ENCODE measurements at regions not wholly inside any gene's neighbourhood (a gene's known extent, or its start where the extent isn't known, plus 50 kb on each side); places are given as distances from the start of the nearest gene placed in this dataset.
"Not testable (repeated sequence)": the region's sequence is repeated elsewhere in the genome, so short reads cannot be mapped to it uniquely, and the experiment has no call there.

DNA sequence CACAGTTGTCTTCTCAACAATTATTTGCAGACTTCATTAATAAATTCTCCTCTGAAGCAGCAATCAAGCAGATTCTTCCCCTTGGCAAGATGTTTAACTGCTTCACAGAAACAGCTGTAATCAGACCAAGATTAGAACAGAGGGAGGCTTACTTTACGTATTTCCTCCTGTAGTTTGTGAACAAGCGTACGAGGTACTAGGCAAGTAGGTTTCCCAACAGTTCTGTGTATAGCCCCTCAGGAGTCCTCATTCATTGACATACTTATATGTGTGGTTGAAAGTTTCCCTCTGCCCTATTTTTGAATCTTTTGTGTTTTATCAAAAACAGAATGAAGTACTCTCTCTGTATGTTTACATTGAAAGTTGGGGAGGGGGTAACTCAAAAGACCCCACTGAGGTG, 128.0 kb downstream of the SPATA31D1 start:
- DNase-seq = peak; percentile 46

DNA sequence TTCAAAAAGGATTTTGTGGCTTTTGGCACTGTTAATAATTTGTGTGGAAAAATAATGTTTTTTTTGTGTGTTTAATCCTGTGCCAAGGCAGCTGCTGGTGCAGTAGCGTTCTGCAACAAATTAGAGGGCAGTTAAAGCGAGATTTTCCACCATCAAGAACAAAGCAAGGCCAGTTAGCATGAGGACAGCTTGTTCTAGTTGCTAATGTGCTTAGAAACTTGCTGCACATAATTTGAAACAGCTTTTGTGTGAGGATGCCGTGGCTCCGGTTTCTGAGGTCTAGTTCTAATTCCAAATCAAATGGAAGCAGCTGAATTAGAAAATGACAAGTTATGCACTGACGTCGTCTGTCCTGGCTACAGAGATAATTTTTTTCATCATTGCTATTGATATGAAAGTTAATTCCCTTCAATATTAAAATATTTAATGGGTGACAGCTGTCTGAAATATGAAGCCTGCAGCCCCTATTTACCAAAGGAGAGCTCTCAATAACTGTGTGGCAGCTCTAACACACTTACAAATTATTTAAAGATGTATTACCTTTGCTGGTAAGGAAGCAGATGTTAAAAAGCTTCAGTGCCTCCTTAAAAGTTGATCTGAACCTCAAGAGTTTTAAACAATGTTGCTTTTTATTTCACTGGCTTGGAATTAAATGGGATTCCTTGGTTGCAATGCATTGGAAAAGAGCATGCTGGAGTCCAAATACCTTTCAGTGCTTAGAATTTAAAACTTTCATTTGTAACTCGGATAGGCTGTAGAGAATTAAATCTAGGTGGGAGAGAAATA, 128.6 kb downstream of the SPATA31D1 start:
- peak; percentile 94 for DNase-seq

DNA sequence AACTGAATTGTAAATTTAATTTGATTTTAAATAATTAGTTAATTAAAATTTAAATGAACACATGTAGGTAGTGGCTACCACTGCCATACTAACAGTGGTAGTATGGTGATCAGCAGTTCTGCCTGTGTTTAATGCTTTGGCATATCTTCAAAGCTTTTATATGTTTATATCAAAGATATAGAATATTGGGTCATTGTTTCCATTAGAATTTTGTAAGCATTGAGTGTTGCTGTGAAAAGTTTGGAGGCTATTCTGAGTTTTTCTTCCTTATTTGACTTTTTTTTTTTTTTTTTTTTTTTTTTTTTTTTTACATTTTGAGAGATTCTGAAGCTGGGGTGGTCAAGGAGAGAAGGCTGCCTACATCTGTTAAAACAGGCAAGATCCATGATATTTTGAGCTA, 134.2 kb downstream of the SPATA31D1 start:
- no peak for DNase-seq

DNA sequence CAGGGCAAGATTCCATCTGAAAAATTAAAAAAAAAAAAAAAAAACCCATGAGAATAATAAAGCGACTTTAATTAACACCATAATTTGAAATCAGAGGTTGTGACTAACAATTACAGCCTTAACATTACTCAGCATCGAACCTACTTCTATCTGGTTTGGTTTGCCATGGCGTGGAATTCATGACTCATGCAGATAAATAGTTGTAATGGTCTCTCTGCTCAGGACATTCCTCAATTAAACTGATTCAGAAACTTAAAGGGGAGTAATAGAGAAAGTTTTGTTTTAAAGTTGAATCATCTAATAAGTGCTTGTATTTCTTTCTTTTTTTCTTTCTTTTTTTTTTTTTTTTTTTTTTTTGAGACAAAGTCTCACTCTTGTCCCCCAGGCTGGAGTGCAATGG, 135.5 kb downstream of the SPATA31D1 start:
- DNase-seq = no peak

DNA sequence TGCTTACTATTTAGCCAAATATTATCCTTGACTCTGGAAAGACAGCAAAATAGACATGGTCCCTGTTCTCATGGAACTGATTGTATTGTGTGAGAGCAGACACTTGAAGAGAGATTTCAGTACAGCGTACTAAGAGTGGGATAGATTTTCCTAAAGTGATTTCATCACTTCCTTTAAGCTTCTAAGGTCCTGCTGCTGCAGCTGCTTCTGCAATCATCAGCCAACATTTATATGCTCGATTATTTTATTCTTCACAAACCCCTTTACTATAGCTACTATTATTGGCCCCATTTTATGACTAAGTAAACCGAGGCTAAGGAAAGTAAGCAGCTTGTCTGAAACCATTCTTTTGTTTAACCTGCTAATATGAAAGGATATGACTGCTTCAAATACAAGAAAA, 137.7 kb downstream of the SPATA31D1 start:
- DNase-seq = peak; percentile 17

DNA sequence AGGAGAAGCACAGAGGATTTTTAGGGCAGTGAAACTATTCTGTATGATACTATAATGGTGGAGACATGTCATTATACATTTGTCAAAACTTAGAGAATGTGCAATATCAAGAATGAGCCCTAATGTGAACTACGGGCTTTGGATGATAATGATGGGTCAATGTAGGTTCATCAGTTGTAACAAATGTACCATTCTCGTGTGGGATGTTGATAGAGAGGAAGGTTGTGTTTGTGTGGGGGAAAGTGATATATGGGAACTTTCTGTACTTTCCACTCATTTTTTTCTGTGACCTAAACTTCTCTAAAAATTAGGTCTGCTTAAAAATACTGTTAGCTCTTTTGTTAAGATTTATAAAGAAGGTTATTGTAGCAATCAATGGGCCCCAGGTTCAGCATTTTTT, 138.9 kb downstream of the SPATA31D1 start:
- no peak for DNase-seq

DNA sequence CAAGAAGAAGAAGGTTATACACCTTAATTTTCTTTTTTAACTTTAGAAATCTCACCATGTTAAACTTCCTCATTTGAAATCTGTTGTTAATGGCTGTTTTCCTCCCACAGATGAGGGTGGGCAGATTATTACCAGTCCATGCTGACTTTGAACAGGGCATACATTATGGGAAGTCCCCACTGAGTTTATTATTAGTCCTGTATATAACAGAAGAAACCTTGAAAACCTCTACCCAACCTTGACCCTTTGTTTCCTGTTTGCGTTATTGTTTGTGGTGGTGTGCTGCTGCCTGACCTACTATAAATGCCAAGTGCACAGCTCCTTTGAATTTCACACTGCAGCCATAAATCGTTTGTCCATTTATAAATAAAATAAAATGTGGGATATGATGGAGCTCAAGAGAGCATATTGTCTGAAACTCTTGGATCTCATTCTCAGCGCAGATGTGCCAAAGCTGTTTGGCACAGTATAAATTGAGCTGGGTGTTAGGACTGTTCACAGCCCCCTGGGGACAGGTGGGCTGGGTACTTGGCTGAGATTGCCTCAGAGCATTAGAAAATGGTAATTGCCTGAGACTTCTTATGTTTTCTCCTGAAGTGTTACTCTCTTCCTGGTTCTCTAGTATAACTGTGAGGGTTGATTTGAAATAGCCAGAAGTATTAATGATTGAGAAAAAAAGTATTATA, 139.6 kb downstream of the SPATA31D1 start:
- peak; percentile 70 for DNase-seq

DNA sequence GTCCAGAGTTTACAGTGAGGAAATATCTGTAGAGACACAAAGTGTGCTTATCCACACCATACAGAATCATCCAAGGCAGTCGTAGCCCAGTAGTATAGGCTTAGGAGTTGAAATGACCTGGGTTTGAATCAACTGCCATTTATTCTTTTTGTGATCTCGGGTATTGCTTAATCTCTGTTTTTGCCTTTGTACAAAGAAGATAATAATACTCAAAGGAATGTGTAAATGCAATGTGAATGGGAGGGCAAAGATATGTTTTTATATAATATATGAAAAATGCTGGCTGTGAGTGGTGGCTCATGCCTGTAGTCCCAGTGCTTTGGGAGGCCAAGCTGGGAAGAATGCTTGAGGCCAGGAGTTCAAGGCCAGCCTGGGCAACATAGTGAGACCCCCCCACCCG, 141.1 kb downstream of the SPATA31D1 start:
- DNase-seq = no peak

DNA sequence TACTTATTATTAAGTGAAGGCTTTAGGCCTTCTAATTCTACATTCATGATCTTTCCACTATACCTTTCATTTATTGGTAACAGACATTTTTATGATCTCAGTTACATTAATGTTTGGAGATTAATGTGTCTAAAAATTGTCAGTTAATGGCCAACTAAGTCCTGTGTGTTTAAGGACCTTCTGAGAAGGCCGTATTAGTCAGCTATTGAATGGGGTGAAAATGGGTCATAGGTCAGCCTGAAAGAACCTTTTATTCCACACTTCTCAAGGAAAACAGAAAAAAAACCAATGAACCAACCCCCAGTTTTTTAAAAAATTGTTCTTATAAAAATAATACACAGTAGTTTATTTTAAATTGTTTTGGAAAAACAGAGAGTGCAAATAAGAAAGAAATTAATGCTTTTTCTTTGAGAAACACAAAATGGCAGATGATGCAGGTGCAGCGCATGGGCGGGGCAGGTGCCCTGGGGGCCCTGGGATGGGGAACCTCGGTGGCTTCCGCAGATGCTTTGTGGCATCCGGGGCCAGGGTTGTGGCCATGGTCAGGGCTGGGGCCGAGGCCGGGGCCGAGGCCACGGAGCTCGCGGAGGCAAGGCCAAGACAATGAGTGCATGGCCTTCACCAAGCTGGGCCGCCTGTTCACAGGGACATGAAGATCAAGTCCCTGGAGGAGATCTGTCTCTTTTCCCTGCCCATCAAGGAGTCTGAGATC, 141.9 kb downstream of the SPATA31D1 start:
- no peak for DNase-seq

DNA sequence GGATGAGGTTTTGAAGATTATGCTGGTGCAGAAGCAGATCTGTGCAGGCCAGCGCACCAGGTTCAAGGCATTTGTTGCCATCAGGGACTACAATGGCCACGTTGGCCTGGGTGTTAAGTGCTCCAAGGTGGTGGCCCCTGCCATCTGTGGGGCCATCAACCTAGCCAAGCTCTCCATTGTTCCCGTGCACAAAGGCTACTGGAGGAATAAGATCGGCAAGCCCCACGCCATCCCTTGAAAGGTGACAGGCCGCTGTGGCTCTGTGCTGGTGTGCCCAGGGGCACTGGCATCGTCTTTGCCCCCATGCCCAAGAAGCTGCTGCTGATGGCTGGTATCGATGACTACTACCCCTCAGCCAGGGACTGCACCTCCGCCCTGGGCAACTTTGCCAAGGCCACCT, 142.5 kb downstream of the SPATA31D1 start:
- DNase-seq = no peak

DNA sequence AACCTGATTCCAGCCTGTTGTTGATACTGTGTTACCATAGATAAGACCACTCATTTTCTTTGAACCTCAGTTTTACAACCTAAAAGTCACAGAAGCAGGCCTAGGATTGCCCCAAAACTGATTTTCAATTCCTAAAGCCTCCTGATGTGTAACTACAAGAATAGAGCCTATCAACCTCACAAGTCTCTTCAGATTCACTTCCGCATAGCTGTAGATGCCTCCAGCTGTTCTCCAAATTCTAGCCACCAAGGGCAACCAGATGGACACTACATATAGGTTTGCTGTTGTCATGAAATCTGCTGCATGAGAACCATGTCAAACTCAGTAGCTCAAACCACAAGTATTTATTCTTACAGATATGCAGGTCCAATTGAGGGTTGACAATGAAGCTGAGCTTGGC, 143.5 kb downstream of the SPATA31D1 start:
- DNase-seq = no peak

DNA sequence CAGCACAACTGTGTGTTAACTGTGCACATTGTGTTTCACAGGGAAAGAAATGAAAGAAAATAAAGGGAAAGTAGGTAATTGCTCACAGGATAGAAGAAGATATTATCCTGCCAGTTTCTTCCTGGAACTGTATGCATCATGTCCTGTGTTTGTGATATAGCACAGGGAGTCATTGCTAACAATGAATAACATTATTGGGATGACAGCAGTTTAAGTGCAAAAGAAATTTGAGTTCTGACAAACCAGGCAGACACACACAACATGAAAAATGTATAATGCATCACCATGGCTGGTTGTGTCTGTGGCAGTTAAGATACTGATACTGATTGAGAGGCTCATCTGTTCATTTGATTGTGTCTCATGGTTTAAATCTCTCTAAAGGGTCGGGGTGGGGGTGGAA, 145.4 kb downstream of the SPATA31D1 start:
- DNase-seq = no peak

DNA sequence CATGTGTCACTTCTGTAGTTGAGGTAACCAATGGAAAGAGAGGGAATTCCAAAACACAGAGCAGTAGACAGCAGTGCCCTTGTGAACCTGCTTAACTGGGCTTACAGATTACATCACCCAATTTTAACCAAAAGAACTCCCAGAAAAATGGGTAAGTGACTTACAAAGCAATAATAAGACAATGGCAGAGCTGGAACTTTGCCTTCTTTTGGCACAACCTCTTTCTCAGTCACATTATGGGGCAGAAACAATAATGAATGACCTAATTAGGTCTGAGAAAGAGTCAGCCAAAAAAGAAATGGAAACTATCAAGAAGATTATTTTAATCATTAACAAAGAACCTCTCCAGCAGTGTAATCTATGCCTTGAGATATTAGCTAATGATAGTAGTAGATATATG, 146.5 kb downstream of the SPATA31D1 start:
- DNase-seq = no peak

DNA sequence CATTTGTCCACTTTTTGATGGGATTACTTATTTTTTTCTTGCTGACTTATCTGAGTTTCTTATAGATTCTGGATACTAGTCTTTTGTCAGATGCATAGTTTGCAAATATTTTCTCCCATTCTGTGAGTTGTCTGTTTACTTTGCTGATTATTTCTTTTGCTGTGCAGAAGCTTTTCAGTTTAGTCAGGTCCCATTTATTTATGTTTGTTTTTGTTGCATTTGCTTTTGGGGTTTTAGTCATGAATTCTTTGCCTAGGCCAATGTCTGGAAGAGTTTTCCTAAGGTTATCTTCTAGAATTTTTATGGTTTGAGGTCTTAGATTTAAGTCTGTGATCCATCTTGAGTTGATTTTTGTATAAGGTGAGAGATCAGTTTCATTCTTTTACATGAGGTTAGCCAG, 149.5 kb downstream of the SPATA31D1 start:
- DNase-seq = not testable (repeated sequence)

DNA sequence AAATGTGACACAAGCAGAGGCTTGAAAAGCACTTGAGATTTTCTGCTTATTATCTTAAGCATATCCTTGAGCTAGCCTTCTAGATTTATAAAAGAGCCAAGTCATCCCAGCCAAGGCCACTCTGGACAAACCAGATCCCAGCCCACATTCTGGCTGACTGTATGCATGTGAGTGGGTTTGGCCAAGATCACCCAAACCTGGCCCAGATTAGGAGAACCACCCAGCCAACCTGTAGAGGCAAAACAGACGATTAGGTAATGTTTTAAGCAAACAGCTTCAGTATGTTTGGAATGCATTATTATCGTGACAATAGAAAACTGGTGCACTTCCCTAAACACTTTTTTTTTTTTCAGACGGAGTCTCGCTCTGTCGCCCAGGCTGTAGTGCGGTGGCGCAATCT, 151.9 kb downstream of the SPATA31D1 start:
- no peak for DNase-seq

DNA sequence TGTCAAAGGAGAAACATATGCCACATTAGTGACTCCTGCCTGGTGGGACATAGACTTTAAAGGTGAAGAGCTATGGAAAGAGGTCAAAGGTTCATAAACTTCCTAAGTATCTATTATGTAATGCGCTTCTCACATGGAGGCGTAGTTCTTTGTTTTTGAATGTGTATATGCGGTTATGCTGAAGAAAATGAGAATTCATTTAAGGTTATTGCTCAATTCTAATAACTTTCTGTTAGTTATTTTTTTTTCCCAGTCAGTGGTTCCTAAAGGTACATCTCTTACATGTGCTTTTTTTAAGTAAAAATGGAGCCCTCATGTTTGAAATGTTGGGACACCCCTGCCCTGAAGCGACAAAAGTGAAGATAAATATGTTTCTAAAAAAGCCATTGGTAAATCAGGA, 156.2 kb downstream of the SPATA31D1 start:
- DNase-seq = no peak

DNA sequence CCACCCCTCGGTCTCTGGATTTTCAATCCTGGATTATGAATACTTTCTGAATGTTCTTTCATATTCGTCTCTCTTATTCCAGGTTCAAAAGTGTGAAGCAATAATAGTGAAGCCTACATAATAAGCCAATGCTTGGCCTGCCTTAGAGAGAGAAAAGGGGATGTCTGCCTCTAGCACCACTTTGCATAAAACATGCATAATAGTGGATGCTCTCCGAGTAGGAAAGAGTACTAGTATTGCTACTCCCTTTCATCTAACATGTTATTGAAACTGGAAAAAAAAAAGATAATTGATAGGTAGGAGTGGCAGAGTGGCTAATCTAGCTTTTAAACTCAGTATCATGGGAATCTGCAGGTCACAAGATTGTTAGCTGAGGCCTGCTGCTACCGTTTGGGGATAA, 158.1 kb downstream of the SPATA31D1 start:
- no peak for DNase-seq

DNA sequence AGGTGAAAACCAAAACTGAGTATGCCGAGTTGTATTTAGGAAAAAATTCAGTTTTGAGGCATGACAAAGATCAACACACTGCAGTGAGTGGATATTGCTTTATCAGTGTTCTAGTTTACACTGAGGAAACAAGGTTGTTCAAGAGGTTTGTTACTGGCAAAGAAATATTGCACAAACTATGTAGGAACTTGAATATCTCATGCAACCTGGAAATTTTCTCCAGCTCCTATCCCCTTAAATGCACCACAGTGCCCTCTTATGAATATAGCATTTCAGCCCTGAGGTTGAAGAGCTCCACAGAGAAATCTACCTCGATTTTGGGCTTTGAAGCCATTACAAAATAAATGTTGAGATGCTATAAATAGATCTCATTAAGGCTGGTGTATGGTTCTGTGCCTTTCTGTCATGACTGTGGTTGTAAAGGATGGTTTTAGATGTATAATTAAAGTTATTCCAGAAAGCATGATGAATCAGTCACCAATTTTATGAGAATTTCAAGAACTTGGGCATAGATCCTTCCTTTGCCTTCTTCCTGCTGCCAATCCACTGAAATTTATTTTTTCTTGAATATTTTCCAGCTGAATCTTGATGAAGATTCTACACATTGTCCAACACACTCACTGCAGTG, 159.3 kb downstream of the SPATA31D1 start:
- DNase-seq = no peak

DNA sequence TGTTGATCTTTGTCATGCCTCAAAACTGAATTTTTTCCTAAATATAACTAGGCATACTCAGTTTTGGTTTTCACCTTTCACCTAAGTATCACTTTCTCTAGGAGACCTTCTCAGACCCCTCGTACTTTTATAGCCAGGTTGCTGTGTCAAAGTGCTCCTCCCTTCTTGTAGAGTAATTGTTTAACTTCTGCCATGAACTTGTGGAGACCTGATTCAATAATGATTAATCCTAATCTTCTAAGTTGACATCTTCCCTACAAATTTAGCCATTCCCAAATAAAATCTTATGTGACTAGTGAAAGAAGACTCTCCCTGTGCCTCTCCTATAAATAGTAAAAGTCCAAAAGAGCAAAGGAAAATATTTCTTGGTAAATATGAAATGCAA, 159.8 kb downstream of the SPATA31D1 start:
- DNase-seq = no peak

DNA sequence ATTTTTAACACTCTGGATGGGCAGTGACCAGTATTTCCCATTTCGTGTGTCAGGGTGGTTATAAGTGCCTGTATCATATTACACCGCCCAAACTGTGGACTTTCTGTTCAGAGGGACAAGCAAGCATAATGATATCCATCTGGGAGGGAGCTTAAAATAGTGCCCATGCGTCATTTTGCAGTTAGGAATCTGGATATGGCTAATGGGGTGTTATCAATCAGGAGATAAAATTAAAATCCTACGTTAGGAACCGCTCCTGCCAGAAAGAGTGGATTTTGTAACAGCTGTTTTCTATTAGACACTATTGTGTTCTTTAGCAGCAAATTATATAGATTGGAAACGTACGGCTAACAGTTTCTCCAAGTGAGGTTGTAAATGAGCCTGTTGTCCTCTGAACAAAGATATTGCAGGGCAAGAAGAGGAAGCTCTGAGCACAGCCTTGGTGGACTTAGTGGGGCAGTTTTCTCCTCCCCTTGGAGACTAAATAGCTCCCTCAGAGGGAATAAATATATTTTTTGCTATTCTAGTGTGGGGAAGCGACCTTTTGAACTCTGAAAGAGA, 160.4 kb downstream of the SPATA31D1 start:
- DNase-seq = peak; percentile 61

DNA sequence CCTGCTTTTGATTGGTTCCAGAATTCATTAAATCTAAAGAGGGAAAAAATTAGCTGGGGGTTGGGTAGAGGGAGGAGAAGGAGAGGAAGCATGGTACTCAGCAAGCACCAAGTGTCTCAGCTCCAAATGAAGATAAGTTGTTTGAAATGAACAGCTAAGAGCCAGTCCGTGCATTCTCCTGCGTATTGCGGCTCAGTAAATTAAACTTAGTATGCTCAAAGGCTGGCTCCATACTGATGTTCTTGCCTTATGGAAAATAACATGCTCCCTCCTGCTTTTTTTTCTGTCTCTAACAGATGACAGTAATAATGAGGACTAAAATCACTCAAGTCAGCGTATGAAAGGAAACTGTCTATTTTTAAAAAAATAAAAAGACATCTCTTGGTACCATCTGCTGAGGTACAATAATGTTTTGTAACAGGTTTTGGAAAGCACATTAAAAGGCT, 161.0 kb downstream of the SPATA31D1 start:
- DNase-seq = no peak

DNA sequence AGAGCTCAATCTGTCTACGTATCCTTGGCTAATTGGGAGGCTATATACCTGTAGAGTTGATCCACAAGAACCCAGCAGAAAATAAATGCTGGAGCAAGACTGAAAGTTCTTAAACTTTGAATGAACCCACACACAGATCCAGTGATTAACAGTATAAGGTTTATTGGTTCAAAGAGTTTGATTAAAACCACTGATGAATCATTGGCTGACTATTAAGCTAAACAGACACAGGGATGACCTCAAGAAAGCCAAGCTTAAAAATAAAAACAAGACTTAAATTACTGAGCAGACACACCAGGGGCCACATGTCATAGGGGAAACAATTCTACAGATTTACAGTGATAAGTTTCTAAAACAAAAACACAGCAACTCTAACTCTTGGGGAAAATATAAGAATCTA, 163.6 kb downstream of the SPATA31D1 start:
- DNase-seq = no peak

DNA sequence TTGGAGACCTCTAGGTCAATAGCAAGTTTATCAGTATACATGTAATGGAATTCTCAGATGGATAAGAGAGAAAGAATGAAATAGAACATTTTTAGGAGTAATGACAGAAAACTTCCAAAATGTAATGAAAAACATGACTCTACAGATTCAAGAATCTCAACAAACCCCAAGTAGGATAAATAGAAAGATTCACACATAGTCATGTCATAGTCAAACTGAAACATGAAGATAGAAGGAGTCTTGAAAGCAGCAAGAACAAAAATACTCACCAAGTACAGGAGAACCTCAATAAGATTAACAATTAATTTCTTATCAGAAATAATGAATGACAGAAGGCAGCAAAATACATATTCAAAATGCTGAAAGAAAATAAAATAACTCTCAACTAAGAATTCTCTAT, 164.5 kb downstream of the SPATA31D1 start:
- no peak for DNase-seq

All from tongue (tissue), 1 donor.